HG03159 (cell line): ENCODE measurements at regions not wholly inside any gene's neighbourhood (a gene's known extent, or its start where the extent isn't known, plus 50 kb on each side); places are given as distances from the start of the nearest gene placed in this dataset.

Experiments used
- ATAC-seq: cut with Tn5 transposase; IDR thresholded peaks from one replicate; pipeline ENCODE4 v1.9.1; 2021; ENCODE audit warnings: mild to moderate bottlenecking, moderate library complexity; ENCODE audit not compliant: unreplicated experiment

GRCh38 chr14:99065551-99065950 is 206.4 kb downstream of the BCL11B start:
- ATAC-seq, result no peak

GRCh38 chr14:99066378-99066777 is 205.6 kb downstream of the BCL11B start:
- ATAC-seq, result no peak

GRCh38 chr14:99067141-99067920 is 204.7 kb downstream of the BCL11B start:
- no peak for ATAC-seq

GRCh38 chr14:99067927-99068326 is 204.1 kb downstream of the BCL11B start:
- ATAC-seq, result no peak

GRCh38 chr14:99069946-99070345 is 202.1 kb downstream of the BCL11B start:
- no peak for ATAC-seq

GRCh38 chr14:99072433-99072832 is 199.6 kb downstream of the BCL11B start:
- ATAC-seq, result no peak

- no peak for ATAC-seq
Measured at GRCh38 chr14:99072956-99073355, 199.0 kb downstream of the BCL11B start.

GRCh38 chr14:99073431-99073830 is 198.6 kb downstream of the BCL11B start:
- ATAC-seq, result no peak

- no peak for ATAC-seq
Measured at GRCh38 chr14:99075061-99075460, 196.9 kb downstream of the BCL11B start.

- no peak for ATAC-seq
Measured at GRCh38 chr14:99075771-99076375, 196.1 kb downstream of the BCL11B start.

GRCh38 chr14:99077076-99077843 is 194.7 kb downstream of the BCL11B start:
- ATAC-seq, result no peak

GRCh38 chr14:99077844-99078236 is 194.2 kb downstream of the BCL11B start:
- no peak for ATAC-seq

- ATAC-seq, result no peak
Measured at GRCh38 chr14:99078426-99078825, 193.6 kb downstream of the BCL11B start.

GRCh38 chr14:99079061-99079727 is 192.8 kb downstream of the BCL11B start:
- ATAC-seq, result no peak

- no peak for ATAC-seq
Measured at GRCh38 chr14:99080306-99080705, 191.7 kb downstream of the BCL11B start.

- ATAC-seq, result no peak
Measured at GRCh38 chr14:99081156-99081765, 190.7 kb downstream of the BCL11B start.

- no peak for ATAC-seq
Measured at GRCh38 chr14:99081880-99082279, 190.1 kb downstream of the BCL11B start.

- ATAC-seq, result no peak
Measured at GRCh38 chr14:99093532-99094517, 178.2 kb downstream of the BCL11B start.

GRCh38 chr14:99094901-99095300 is 177.1 kb downstream of the BCL11B start:
- no peak for ATAC-seq

GRCh38 chr14:99095369-99095768 is 176.6 kb downstream of the BCL11B start:
- no peak for ATAC-seq
